DMS53 treated with DMSO at 0.1 percent for 48 hours (cell line): ENCODE measurements at regions not wholly inside any gene's neighbourhood (a gene's known extent, or its start where the extent isn't known, plus 50 kb on each side); places are given as distances from the start of the nearest gene placed in this dataset.
A peak's percentile ranks its signal among the peaks of the same experiment; 100 is the strongest.
"Not testable (repeated sequence)": the region's sequence is repeated elsewhere in the genome, so short reads cannot be mapped to it uniquely, and the experiment has no call there.

Experiments
- DNase-seq: peaks from one replicate; lab custom pipeline; 2025; ENCODE audit not compliant: unreplicated experiment; lab: John Stamatoyannopoulos, UW

DNA sequence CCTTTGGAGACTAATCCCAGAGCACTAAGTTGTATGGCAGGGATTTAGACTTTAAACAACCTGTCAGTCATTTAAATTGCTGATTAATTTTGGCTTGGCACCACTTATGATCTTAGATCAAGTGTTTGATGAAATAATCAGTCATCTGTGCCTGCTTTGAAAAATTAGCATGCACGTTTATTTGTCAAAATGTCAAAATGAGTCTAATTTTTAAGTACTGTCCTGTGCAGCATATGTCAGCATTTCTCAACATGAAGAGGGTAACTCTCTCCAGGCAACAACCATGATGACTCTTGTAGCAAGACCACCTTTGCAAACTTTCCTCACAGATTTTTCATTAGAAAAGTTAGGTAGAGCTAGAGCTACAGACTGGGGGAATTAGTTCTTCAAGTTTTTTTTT lies 155.7 kb upstream of the GJE1 start:
- DNase-seq = no peak

DNA sequence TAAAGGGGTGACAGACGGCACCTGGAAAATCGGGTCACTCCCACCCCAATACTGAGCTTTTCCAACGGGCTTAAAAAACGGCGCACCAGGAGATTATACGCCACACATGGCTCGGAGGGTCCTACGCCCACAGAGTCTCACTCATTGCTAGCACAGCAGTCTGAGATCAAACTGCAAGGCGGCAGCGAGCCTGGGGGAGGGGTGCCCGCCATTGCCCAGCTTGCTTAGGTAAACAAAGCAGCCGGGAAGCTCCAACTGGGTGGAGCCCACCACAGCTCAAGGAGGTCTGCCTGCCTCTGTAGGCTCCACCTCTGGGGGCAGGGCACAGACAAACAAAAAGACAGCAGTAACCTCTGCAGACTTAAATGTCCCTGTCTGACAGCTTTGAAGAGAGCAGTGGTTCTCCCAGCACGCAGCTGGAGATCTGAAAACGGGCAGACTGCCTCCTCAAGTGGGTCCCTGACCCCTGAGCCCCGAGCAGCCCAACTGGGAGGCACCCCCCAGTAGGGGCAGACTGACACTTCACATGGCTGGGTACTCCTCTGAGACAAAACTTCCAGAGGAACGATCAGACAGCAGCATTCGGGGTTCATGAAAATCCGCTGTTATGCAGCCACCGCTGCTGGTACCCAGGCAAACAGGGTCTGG lies 162.8 kb upstream of the GJE1 start:
- DNase-seq = peak; percentile 1

DNA sequence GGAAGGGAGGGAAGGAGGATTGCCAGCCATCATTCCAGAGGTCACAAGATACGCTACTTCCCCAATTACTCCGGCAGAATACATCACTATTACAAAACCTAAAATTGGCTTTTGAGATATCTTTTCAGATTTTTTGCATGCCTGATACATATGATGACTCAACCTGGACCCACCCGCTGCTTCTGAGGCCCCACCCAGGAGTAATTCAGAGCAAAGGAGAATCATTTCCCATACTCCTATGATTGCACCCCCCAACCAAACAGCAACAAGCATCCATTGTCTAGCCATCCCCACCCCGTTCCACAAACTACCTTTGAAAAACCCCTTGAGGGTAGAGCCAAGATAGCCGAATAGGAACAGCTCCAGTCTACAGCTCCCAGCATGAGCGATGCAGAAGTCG lies 163.5 kb upstream of the GJE1 start:
- DNase-seq = no peak

DNA sequence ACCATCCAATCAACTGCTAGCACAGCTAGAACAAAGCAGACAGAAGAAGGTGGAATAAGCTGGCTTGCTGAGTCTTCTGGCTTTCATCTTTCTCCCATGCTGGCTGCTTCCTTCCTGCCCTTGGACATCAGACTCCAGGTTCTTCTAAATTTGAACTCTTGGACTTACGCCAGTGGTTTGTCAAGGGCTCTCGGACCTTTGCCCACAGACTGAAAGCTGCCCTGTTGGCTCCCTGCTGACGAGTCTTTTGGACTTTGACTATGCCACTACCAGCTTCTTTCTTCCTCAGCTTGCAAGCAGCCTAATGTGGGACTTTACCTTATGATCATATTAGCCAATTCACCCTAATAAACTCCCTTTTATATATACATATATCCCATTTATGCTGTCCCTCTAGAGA lies 164.1 kb upstream of the GJE1 start:
- DNase-seq = no peak

DNA sequence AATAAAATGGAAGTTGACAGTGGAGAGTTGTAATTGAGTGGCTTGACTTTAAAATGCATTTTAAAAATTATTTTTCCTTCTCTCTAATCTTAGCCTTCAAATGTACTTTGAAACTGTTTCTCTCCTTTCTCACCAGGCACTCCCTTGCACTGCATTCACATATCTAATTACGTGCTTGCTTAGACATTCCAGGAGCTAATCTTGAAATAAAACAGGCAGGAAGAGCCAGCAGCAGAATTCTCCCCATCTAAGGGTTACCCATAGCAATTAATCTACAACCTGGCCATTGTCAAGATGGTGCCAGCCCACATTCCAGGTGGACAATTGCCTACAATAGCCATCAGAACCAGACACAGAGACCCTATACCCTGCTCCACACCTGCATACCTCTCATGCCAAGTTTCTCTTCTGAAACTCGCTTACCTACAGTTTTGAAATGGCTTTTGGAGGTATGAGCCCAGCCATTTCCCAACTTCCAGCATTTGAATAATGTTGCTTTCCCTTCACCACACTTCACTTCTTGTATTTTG lies 167.6 kb upstream of the GJE1 start:
- no peak for DNase-seq

DNA sequence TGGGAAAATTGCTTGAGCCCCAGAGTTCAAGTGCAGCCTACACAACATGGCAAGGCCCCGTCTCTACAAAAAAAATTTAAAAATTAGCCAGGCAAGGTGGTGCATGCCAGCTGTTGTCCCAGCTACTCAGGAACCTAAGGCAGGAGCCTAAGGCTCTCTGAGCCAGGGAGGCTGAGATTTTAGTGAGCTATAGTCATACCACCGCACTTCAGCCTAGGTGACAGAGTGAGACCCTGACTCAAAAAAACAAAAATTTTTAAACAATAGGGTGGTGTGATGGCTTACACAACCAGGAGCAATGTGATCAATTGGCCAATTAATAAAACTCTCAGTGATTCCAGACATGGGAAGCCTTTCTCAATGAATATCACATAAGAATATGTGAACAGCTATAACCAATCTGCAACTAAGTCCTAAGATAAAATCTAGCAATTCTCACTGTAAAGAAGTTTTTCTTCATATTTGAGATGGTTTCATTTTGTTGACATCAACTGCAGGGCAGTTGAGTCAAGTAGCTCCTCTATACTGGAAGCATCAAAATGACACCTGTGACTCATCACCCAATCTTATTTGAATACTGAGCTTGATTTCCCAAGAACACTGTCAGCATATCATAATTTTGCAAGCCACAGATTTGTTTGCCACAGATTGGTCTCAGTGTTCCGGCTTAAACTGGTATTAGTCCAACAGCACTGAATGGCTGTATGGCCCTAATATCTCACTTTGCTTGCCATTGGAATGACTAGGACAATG lies 169.0 kb upstream of the GJE1 start:
- DNase-seq = no peak

DNA sequence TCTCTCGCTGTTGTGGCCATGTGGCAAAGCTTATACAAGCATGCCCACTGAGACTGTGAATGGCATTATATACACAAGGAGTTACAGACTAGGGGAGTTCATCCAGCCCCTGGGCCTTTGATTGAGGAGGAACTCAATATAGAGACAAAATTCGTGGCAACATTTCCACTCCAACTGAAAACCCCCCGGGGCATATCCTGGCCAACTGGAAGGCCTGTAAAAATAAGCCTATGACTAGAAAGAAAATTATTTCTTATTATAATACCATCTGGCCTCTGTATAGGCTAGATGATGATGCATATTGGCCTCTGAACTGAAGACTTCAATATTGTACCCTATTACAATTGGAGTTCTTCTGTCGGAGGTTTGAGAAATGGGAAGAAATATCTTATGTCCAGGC lies 175.5 kb upstream of the GJE1 start:
- no peak for DNase-seq

DNA sequence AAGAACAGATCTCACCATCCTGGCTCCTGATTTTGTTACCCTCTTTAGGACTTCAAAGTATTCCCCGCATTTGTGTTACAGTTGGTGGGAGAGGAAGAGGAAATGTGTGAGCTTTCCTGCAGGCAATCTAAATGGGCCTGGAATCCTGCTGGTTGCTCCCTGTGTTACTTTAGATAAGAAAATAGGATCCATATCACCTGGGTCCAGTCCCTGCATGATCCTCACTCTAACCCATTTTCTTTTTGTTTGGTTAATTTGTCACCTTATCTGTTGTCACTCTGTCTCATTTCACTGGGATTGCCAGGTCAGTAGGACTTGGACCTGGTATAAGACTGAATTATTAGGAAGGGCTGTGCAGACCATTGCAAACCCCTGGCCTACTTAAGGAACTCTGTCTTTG lies 175.9 kb upstream of the GJE1 start:
- no peak for DNase-seq

DNA sequence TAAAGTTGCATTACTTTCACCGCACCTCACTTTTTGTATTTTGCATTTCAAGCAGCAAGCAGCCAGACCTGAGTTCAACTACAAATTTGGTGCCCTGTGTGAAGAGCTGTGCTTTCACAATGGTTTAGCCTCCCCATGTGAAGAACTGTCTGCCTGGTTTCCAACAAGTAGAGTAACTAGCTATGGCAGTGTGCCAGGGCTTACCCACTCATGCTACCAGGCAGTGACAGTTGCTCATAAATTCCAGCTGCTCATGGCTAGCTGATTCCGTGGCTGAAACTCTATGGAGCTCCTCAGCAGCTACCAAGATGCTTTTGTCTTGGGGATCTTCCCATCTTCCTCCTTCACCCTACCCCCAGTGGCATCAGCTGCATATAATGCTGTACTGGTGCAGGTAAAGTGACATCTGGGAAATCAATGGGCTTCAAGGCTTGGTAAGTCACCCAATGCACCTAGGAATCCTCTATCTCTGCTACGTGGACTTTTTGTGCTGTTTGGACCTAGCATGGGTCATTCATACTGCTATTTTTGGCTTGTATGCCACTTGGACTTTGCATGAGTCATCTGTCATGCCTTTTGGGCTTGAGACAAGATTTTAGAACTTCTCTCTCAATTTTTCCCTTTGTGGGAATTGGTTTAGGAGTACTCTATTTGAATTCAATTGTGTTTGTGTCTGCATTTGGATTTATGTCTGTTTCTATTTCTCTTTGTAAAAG lies 176.5 kb upstream of the GJE1 start:
- DNase-seq = no peak

DNA sequence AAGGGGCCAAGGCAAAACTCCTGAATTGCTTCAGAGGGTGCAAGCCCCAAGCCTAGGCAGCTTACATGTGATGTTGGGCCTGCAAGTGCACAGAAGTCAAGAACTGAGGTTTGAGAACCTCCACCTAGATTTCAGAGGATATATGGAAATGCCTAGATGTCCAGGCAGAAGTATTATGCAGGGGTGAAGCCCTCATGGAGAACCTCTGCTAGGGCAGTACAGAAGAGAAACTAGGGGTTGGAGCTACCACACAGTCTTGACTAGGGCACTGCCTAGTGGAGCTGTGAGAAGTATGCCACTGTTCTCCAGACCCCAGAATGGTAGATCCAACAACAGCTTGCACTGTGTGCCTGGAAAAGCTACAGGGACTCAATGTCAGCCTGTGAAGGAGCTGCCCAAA lies 179.7 kb upstream of the GJE1 start:
- no peak for DNase-seq

DNA sequence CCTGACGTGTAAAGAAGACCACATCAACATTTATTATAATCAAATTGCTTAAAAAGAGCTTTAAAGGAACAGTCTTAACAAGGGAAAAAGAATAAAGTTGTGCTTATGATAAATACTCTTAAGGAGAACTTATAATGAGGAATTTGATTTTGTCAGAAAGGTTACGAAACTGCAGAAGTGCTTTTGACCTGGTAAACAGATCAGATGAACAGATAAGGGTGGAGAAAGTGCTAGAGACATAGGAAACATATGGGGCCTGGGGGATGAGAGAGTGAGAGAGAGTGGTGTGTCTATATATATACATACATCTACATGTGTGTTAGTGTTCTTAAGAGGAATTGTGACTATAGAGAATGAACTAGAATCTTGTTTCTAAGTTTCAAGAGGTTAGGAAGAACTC lies 186.2 kb upstream of the GJE1 start:
- DNase-seq = no peak

DNA sequence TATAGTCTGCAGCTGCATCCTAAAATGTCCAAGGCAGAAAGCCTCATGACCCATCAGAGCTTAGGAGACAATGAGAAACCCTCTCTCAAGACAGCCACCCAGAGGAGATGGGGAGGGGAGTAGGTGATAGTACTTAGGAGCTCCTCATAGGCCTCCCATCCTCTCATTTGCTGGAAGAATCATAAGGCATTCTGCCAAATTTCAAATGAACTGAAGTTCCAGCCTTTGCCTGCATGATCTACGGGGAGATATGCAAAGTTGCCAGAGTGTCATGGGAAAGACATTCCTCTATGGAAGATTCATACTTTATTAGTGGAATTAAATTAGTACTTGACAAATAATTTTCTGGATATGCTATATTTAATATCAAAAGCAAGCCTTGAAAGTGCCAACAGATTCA lies 194.1 kb upstream of the GJE1 start:
- DNase-seq = no peak

DNA sequence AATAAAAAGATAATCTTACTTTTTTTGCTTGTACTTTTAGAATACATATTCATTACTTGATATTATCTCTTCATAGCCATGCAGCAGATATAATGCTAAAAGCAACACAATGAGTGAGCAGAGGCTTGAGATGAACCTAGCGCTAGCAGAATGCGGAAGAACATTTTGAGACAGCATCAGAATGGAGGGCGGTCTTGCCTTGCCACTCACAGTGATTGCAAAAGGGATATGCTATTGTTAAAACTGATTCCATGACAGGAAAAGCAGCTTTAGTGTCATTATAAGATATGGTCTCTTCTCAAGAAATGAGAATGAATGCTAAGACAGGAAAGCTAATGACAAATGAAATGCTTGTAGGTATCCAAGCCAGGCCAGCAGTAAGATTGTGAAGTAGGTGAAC lies 200.0 kb upstream of the GJE1 start:
- no peak for DNase-seq

DNA sequence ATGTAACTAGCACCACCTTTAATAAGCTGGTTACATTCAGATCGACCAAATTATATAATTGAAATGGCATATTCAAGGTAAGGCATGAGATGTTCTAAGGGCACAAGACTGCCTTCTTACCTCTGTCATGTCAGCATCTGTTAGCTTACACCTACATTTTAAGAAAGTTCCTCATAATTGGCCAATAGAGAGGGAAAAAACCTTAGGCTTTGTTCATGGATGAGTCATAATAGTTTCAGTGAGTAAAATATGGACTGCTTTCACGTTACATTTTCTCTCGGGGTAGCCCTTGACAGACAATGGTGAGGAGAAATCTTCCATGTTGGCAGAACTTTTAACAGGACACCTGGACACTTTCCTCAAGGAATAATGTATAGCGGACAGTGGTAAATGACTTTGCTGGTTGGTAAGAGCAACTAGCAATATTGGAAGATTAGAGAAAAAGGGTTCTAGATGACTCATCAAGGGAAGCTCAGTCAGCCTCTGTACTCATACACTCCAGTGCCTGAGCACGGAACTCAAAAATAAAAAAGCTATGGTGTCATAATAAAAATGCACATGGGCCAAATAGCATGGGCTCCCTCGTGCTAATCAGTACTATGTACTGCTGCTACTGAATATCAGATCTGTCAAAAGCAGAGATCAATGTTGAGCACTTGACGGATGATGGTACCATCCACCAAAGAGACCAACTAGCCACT lies 206.4 kb upstream of the GJE1 start:
- DNase-seq = not testable (repeated sequence)

DNA sequence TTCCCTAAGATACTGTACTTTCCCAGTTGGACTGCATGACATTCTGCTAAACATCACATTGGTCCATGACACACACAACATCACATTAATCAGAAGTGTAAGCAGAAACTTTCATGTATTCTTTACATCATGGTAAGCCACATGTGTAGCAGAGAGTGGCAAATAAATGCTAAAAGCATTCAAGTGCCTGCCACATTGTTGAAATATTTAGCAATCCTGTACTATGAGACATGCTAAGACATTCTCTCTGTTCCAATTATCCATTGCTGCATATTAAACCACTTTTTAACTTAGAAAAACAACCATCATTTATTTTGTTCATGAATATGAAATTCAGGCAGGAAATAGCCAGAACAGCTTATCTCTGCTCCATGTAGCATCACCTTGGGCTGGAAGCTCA lies 207.7 kb upstream of the GJE1 start:
- no peak for DNase-seq

DNA sequence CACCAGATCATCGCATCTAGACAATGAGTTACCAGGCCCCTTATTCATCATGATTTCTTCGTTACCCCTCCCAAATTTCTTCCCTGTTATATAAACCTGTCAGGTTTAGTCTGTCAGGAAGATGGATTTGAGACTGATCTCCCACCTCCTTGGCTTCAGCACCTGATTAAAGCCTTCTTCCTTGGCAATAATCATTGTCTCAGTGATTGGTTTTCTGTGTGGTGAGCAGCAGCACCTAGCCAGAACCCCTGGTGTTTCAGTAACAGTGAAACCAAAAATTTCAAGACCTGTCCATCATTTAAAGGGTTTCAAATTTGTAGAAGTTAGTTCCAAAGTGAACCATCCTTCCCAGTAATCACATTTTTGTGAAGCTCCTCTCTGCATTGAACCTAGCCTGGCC lies 209.8 kb upstream of the GJE1 start:
- DNase-seq = no peak

DNA sequence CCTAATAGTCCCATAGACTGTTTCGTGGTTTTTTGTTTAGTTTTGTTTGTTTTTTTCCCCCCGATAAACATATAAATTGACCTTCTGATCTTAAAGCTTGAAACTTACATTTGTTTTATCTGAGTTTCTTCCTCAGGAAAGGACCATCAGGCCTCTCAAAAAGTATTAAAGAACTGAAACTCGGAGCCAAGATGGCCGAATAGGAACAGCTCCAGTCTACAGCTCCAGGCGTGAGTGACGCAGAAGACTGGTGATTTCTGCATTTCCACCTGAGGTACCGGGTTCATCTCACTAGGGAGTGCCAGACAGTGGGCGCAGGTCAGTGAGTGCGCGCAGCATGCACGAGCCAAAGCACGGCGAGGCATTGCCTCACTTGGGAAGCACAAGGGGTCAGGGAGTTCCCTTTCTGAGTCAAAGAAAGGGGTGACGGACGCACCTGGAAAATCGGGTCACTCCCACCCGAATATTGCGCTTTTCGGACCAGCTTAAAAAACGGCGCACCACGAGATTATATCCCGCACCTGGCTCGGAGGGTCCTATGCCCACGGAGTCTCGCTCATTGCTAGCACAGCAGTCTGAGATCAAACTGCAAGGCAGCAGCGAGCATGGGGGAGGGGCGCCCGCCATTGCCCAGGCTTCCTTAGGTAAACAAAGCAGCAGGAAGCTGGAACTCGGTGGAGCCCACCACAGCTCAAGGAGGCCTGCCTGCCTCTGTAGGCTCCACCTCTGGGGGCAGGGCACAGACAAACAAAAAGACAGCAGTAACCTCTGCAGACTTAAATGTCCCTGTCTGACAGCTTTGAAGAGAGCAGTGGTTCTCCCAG lies 215.8 kb upstream of the GJE1 start:
- peak; percentile 12 for DNase-seq

DNA sequence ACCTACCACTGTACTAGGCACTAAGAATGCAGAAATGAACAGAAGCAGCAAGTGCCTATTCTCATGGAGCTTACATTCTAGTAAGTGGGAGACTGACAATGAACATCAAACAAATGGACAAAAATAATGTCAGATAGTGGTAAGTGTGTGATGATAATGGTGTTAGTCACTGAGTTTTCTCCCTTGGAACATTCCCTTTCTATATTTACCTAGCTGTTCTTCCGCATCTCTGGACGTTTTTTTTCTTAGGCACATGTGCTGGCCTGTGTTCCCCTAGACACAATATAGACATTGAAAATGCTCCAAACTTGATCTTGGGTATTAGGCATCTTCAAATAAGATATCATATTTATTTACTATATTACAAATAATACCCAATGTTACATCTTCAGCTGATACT lies 218.1 kb upstream of the GJE1 start:
- no peak for DNase-seq

DNA sequence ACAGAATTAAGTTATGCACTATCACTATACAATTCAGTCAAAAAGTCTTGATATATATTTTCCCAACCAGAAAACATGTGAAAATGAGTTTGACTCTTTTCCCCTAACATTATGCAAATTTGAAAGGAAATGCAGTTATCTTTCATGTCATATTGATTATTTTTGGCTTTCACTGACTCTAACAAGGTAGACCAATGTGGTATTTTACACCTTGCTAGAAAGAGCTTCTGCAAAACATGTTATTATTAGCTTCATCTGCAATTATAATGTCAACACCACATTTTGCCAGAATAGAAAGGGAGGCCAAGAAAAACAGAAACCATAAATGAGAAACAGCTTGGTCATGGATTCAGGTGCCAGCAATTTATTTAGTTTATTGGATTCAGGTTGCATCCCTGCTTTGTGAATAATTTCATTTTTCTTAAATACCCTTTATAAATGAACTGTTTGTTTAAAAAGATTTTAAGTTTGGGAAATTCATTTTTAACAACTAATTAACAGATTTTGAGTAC lies 226.1 kb upstream of the GJE1 start:
- DNase-seq = no peak

DNA sequence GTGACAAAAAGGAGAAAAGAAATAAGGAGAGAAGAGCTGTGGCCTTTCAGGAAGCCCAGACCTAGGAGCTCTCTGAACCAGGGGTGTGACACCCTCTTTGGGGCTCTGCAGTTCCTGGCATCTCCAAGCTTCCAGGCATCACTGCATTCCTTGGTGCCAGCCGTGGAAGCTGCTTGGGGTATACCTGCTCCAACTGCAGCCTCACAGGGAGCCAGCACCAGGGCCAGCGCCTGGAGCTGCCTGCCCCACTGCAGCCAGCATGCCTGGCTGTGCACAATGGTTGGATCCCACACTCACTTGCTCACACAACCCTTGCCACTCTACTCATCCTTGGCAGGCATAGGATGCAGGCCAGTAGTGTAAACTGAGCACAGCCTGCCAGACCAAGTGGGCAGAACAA lies 242.1 kb upstream of the GJE1 start:
- DNase-seq = no peak
